HEK293 (cell line): ENCODE measurements at regions not wholly inside any gene's neighbourhood (a gene's known extent, or its start where the extent isn't known, plus 50 kb on each side); places are given as distances from the start of the nearest gene placed in this dataset.

Experiments used
- HOXA7 ChIP-seq: sonication (generic); formaldehyde crosslinking; IDR thresholded peaks from 2 replicates; pipeline ENCODE4 v1.8.1; 2022; ENCODE audit warnings: missing genetic modification reagents, borderline replicate concordance
- ZBTB17 ChIP-seq: fragments of 450-650 bp; formaldehyde crosslinking; IDR thresholded peaks from 2 replicates; pipeline ENCODE4 v1.5.1; 2016; ENCODE audit warnings: missing biosample characterization, missing genetic modification characterization
- ZNF354C ChIP-seq: fragments of 450-650 bp; formaldehyde crosslinking; IDR thresholded peaks from 2 replicates; pipeline ENCODE4 v1.5.1; 2016; ENCODE audit warnings: missing biosample characterization, missing genetic modification characterization, low read depth, borderline replicate concordance
- ZNF76 ChIP-seq: fragments of 450-650 bp; formaldehyde crosslinking; IDR thresholded peaks from 2 replicates; pipeline ENCODE4; 2016; ENCODE audit warnings: low read depth, missing biosample characterization, missing genetic modification characterization, borderline replicate concordance

DNA sequence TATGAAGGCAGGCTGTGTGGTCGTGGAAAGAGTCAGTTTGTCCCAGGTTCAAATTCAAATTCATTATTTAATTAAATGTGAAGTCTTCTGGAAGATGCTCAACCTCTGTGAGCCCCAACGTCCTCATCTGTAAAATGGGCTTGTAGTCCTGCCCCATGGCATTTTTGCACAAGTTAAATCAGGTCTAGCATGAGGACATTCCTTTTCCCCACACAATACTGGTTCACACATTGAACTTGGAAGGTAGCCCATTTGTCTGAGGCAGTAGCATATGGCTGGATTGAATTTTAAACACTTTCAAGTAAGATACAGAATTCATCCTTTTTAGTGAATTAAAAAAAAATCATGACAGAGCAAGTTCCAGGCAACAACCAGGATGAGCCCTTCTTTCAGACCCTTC lies 665.4 kb upstream of the HS6ST1 start:
- TF ChIP-seq ZBTB17 (tag by site-specific recombination) (no peak), ZNF76 (tag by site-specific recombination) (no peak), ZNF354C (tag by site-specific recombination) (no peak), HOXA7 (no peak)
